ENCODE measurements at regions not wholly inside any gene's neighbourhood (a gene's known extent, or its start where the extent isn't known, plus 50 kb on each side); places are given as distances from the start of the nearest gene placed in this dataset.

DNA sequence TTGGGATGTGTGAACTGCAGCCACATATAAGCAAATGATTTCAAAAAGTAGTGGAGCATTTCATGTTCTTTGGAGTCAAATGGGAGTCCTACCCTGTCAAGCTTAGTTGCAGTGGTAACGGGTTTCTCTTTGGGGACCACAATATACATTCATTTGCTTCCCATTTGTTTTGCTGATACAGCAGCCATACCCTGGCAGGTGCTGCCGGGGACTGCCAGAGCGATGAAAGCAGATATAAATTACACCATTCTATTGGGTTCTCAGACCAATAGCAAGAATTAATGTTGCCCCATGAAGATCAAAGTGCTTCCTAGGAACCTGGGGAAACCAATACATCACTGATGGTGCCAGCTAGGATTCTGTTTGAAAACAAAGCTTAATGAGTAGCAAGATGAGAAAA, 1621.5 kb upstream of the FLRT2 start:
- POLR2A ChIA-PET: no interaction called here
- CTCF ChIA-PET: no interaction called here
- FAIRE-seq (no peak), DNase-seq (ENCODE audit: low read depth, low spot score) (no peak)
- dilution Hi-C loops (cut with MboI; ENCODE audit: extremely low pct_ligation_motif_present, low sequenced_read_pairs) (no loop called here), intact Hi-C loops (cut with micrococcal nuclease) (no loop called here)
- Histone ChIP-seq H3K9me1 (replicated peaks; ENCODE audit: control insufficient read depth, extremely low read depth, insufficient read depth, low read length) (no peaks in the 10 kb centered on the region), H4K20me1 (replicated peaks; ENCODE audit: control insufficient read depth, extremely low read depth, insufficient read depth, low read length) (no peaks in the 10 kb centered on the region), H3K9ac (replicated peaks; ENCODE audit: extremely low read depth, insufficient read depth, low read length) (no peak overlapping the region), H3K4me2 (ENCODE audit: insufficient read depth, low read length) (no peak overlapping the region), H3K27me3 (ENCODE audit: control insufficient read depth in 2 of 2, insufficient read depth in 2 of 2, low read length in 2 of 2) (no peaks in the 10 kb centered on the region), H2AFZ (ENCODE audit: low read depth, low read length) (no peak overlapping the region), H3K4me3 (replicated peaks in 1 of 3; ENCODE audit: insufficient read depth in 1 of 3, low read depth in 1 of 3, low read length in 3 of 3) (no peak overlapping the region), H3K36me3 (ENCODE audit: control insufficient read depth in 2 of 2, extremely low read depth in 1 of 2, insufficient read depth in 2 of 2, low read length in 2 of 2) (no peaks in the 10 kb centered on the region), H3K4me1 (ENCODE audit: control insufficient read depth, extremely low read depth, insufficient read depth, low read length) (no peaks in the 10 kb centered on the region), H3K27ac (ENCODE audit: insufficient read depth, low read depth, low read length) (no peak overlapping the region), H3K79me2 (ENCODE audit: control insufficient read depth, insufficient read depth, low read length) (no peaks in the 10 kb centered on the region), H3K9me3 (replicated peaks; ENCODE audit: control insufficient read depth, insufficient read depth, low read length) (no peaks in the 10 kb centered on the region)
- BruUV-seq (replicated peaks): no TSS peak
- TF ChIP-seq POLR2AphosphoS5 (IDR thresholded peaks at IDR 0.05; ENCODE audit: insufficient read depth, low read depth, low read length): no peak
- TF ChIP-seq MYC (IDR thresholded peaks at IDR 0.05; ENCODE audit: low read depth, low read length): no peak
- no peak for TF ChIP-seq CTCF (IDR thresholded peaks at IDR 0.05; ENCODE audit: extremely low read depth in 1 of 2, insufficient read depth in 1 of 2, low read depth in 1 of 2, low read length in 2 of 2)
- TF ChIP-seq EZH2 (IDR thresholded peaks at IDR 0.05; ENCODE audit: borderline replicate concordance, low read depth, low read length, severe bottlenecking): no peak
- TF ChIP-seq FOS (IDR thresholded peaks at IDR 0.05; ENCODE audit: borderline replicate concordance, insufficient read depth, low read length): no peak

- FAIRE-seq: no peak
- dilution Hi-C loops (cut with MboI; ENCODE audit: extremely low pct_ligation_motif_present, low sequenced_read_pairs): no loop called here
- CTCF ChIA-PET: no interaction called here
Observed at GRCh38 chr14:83909507-83909906, 1620.4 kb upstream of the FLRT2 start.

More at GRCh38 chr14:83909507-83909906, 1620.4 kb upstream of the FLRT2 start:
- H3K79me2 ChIP-seq (ENCODE audit: control insufficient read depth, insufficient read depth, low read length): no peaks in the 10 kb centered on the region
- no peaks in the 10 kb centered on the region for H3K36me3 ChIP-seq (ENCODE audit: control insufficient read depth in 2 of 2, extremely low read depth in 1 of 2, insufficient read depth in 2 of 2, low read length in 2 of 2)
- no peak overlapping the region for H3K4me2 ChIP-seq (ENCODE audit: insufficient read depth, low read length)
- H4K20me1 ChIP-seq (replicated peaks; ENCODE audit: control insufficient read depth, extremely low read depth, insufficient read depth, low read length): no peaks in the 10 kb centered on the region
- no peak overlapping the region for H3K4me3 ChIP-seq (replicated peaks in 1 of 3; ENCODE audit: insufficient read depth in 1 of 3, low read depth in 1 of 3, low read length in 3 of 3)
- H3K4me1 ChIP-seq (ENCODE audit: control insufficient read depth, extremely low read depth, insufficient read depth, low read length): no peaks in the 10 kb centered on the region
- no peak overlapping the region for H2AFZ ChIP-seq (ENCODE audit: low read depth, low read length)
- POLR2A ChIA-PET: no interaction called here
- H3K27me3 ChIP-seq (ENCODE audit: control insufficient read depth in 2 of 2, insufficient read depth in 2 of 2, low read length in 2 of 2): no peaks in the 10 kb centered on the region
- no TSS peak for BruUV-seq (replicated peaks)
- no peaks in the 10 kb centered on the region for H3K9me1 ChIP-seq (replicated peaks; ENCODE audit: control insufficient read depth, extremely low read depth, insufficient read depth, low read length)
- intact Hi-C loops (cut with micrococcal nuclease): no loop called here
- TF ChIP-seq POLR2AphosphoS5 (IDR thresholded peaks at IDR 0.05; ENCODE audit: insufficient read depth, low read depth, low read length): no peak
- TF ChIP-seq JUN (IDR thresholded peaks at IDR 0.05; ENCODE audit: borderline replicate concordance, insufficient read depth, insufficient read length, low read depth): peak; percentile 7
- no peaks in the 10 kb centered on the region for H3K9me3 ChIP-seq (replicated peaks; ENCODE audit: control insufficient read depth, insufficient read depth, low read length)
- H3K27ac ChIP-seq (ENCODE audit: insufficient read depth, low read depth, low read length): no peak overlapping the region
- H3K9ac ChIP-seq (replicated peaks; ENCODE audit: extremely low read depth, insufficient read depth, low read length): no peak overlapping the region
- no peak for DNase-seq (ENCODE audit: low read depth, low spot score)
